Hepatocyte (in vitro differentiated cells): ENCODE measurements at regions not wholly inside any gene's neighbourhood (a gene's known extent, or its start where the extent isn't known, plus 50 kb on each side); places are given as distances from the start of the nearest gene placed in this dataset.

ENCODE experiments used
- DNase-seq: peaks from one replicate; pipeline ENCODE4 v3.0.0-alpha.2; 2016; ENCODE audit warnings: low spot score
- H2AFZ ChIP-seq: fragments of 200-600 bp; sonication (generic); 2 replicates; pipeline ENCODE4 v1.6.0; 2016; ENCODE audit warnings: antibody characterized with exemption, mild to moderate bottlenecking
- H3K27ac ChIP-seq: fragments of 200-600 bp; sonication (generic); 2 replicates; pipeline ENCODE4 v1.5.1; 2016; ENCODE audit warnings: mild to moderate bottlenecking
- H3K27me3 ChIP-seq: fragments of 200-600 bp; sonication (generic); 2 replicates; pipeline ENCODE4 v1.6.1; 2016
- H3K36me3 ChIP-seq: fragments of 200-600 bp; sonication (generic); replicated peaks from 2 replicates; pipeline ENCODE4 v1.5.1; 2016; ENCODE audit warnings: low read depth; ENCODE audit not compliant: insufficient read depth
- H3K4me1 ChIP-seq: fragments of 200-600 bp; sonication (generic); 2 replicates; pipeline ENCODE4 v1.5.1; 2016; ENCODE audit warnings: mild to moderate bottlenecking, moderate library complexity; ENCODE audit not compliant: insufficient read depth
- H3K4me2 ChIP-seq: fragments of 200-600 bp; sonication (generic); 2 replicates; pipeline ENCODE4 v1.6.0; 2016
- H3K4me3 ChIP-seq: fragments of 200-600 bp; sonication (generic); 2 replicates; pipeline ENCODE4 v1.5.1; 2016; ENCODE audit warnings: mild to moderate bottlenecking
- H3K79me2 ChIP-seq: fragments of 200-600 bp; sonication (generic); 2 replicates; pipeline ENCODE4 v1.6.0; 2017; ENCODE audit warnings: mild to moderate bottlenecking
- H3K9me2 ChIP-seq: fragments of 200-600 bp; sonication (generic); replicated peaks from 2 replicates; pipeline ENCODE4 v1.6.0; 2017; ENCODE audit warnings: mild to moderate bottlenecking; ENCODE audit not compliant: insufficient read depth
- H3K9me3 ChIP-seq: fragments of 200-600 bp; sonication (generic); 2 replicates; pipeline ENCODE4 v1.5.1; 2016; ENCODE audit warnings: low read depth, mild to moderate bottlenecking
- H4K20me1 ChIP-seq: fragments of 200-600 bp; sonication (generic); 2 replicates; pipeline ENCODE4 v1.6.0; 2016; ENCODE audit warnings: mild to moderate bottlenecking; ENCODE audit not compliant: insufficient read depth, poor library complexity, severe bottlenecking
- CTCF ChIP-seq: fragments of 200-600 bp; sonication (generic); IDR thresholded peaks from 2 replicates; pipeline ENCODE4 v1.5.1; 2016; ENCODE audit warnings: antibody characterized with exemption, mild to moderate bottlenecking; ENCODE audit not compliant: poor library complexity
- EZH2 ChIP-seq: fragments of 200-600 bp; sonication (generic); IDR thresholded peaks from 2 replicates; pipeline ENCODE4 v1.6.1; 2016; ENCODE audit warnings: antibody characterized with exemption, mild to moderate bottlenecking, borderline replicate concordance
- EZH2phosphoT487 ChIP-seq: fragments of 200-600 bp; sonication (generic); IDR thresholded peaks from one replicate; pipeline ENCODE4 v1.6.1; 2018; ENCODE audit warnings: antibody characterized with exemption, mild to moderate bottlenecking, low read depth, moderate library complexity; ENCODE audit not compliant: unreplicated experiment, severe bottlenecking
- WGBS: methylation state at CpG from one replicate; pipeline ENCODE4 v1.1.6; 2016; ENCODE audit warnings: low lambda C conversion rate; ENCODE audit errors: missing lambda C conversion rate; 5-methylcytosine and 5-hydroxymethylcytosine counted together

GRCh38 chr17:5885336-5885735 is 184.8 kb upstream of the WSCD1 start:
- Histone ChIP-seq H3K36me3 (no peaks in the 10 kb centered on the region), H3K4me1 (no peaks in the 10 kb centered on the region), H4K20me1 (no peaks in the 10 kb centered on the region), H3K79me2 (no peaks in the 10 kb centered on the region), H3K9me3 (no peaks in the 10 kb centered on the region), H3K4me2 (no peak overlapping the region), H2AFZ (no peak overlapping the region), H3K4me3 (no peak overlapping the region), H3K27ac (no peak overlapping the region), H3K9me2 (no peaks in the 10 kb centered on the region), H3K27me3 (no peaks in the 10 kb centered on the region)
- no peak for TF ChIP-seq EZH2phosphoT487
- TF ChIP-seq EZH2, result no peak
- TF ChIP-seq CTCF, result no peak
- 83% methylated on average over 4 of the region's 4 CpGs for WGBS
- DNase-seq, result no peak

- Histone ChIP-seq H4K20me1 (no peaks in the 10 kb centered on the region), H3K4me2 (no peak overlapping the region), H2AFZ (no peak overlapping the region), H3K36me3 (no peaks in the 10 kb centered on the region), H3K9me2 (no peaks in the 10 kb centered on the region), H3K9me3 (no peaks in the 10 kb centered on the region), H3K27me3 (peaks cover 9% of the 10 kb centered on the region), H3K27ac (no peak overlapping the region), H3K4me1 (no peaks in the 10 kb centered on the region), H3K4me3 (no peak overlapping the region), H3K79me2 (no peaks in the 10 kb centered on the region)
- DNase-seq, result no peak
- WGBS, result 74% methylated on average over 2 of the region's 2 CpGs
- TF ChIP-seq EZH2 (no peak), EZH2phosphoT487 (no peak), CTCF (no peak)
Observed at GRCh38 chr17:5888811-5889210, 181.4 kb upstream of the WSCD1 start.

- no peaks in the 10 kb centered on the region for H3K36me3 ChIP-seq
- H3K27ac ChIP-seq, result no peak overlapping the region
- H3K27me3 ChIP-seq, result peaks cover 14% of the 10 kb centered on the region
- H4K20me1 ChIP-seq, result no peaks in the 10 kb centered on the region
- H3K4me2 ChIP-seq, result no peak overlapping the region
- H3K4me1 ChIP-seq, result no peaks in the 10 kb centered on the region
- H3K9me2 ChIP-seq, result no peaks in the 10 kb centered on the region
- H2AFZ ChIP-seq, result no peak overlapping the region
- H3K79me2 ChIP-seq, result no peaks in the 10 kb centered on the region
- WGBS, result 64% methylated on average over 3 of the region's 3 CpGs
- H3K9me3 ChIP-seq, result no peaks in the 10 kb centered on the region
- H3K4me3 ChIP-seq, result no peak overlapping the region
- TF ChIP-seq EZH2phosphoT487 (no peak), EZH2 (no peak), CTCF (no peak)
- DNase-seq, result no peak
Observed at GRCh38 chr17:5892921-5893675, 177.1 kb upstream of the WSCD1 start.
